K562 (cell line): ENCODE measurements at regions not wholly inside any gene's neighbourhood (a gene's known extent, or its start where the extent isn't known, plus 50 kb on each side); places are given as distances from the start of the nearest gene placed in this dataset.

Experiments used
- ATAC-seq: fragments of 200-7000 bp; cut with Tn5 transposase; 3 replicates; pipeline ENCODE4 v1.9.1; 2020; ENCODE audit warnings: moderate library complexity
- BruUV-seq: library from RNA; stranded (reverse); fragments of 400-500 nt; replicated peaks from 2 replicates; lab custom pipeline; 2021; lab: Mats Ljungman, UMichigan
- CTCF ChIA-PET: fragments of 300-600 bp; formaldehyde crosslinking; extraction: SDS; loops from one replicate; lab custom pipeline; 2021; ENCODE audit warnings: low intra/inter-chr PET ratio; lab: Yijun Ruan, JAX
- POLR2A ChIA-PET: fragments of 300-600, 350-650 bp; sonication (Branson Sonifier 250); formaldehyde crosslinking; extraction: SDS; loops from one replicate; lab custom pipeline; 2021; ENCODE audit warnings: antibody characterized with exemption, inconsistent platforms; lab: Yijun Ruan, JAX
- DNase-seq, 4 experiments: peaks; one replicate each; pipeline versions ENCODE4 v3.0.0 to v3.0.0-alpha.2; 2011 to 2018; ENCODE audit warnings: low spot score in 3 of 4, mixed read lengths in 3 of 4; ENCODE audit errors: extremely low read depth in 1 of 4
- FAIRE-seq: peaks from 2 replicates; lab custom pipeline; 2011; peaks lifted over from hg19 to GRCh38; lab: Jason Lieb, UNC
- H2AFZ ChIP-seq: 2 replicates; pipeline ENCODE4 v1.6.0; 2011; ENCODE audit warnings: low read depth, low read length, control low read depth, inconsistent platforms
- H3K27ac ChIP-seq: fragments of 200-600 bp; 3 replicates; pipeline ENCODE4 v1.8.0; 2011; ENCODE audit warnings: low read depth, mild to moderate bottlenecking, control low read depth, inconsistent platforms, low read length, moderate library complexity, mixed read lengths; ENCODE audit errors: extremely low read depth
- H3K27me3 ChIP-seq, 2 experiments: fragments of 300-600 bp in 1 of 2; 2 replicates in 1 of 2; 3 replicates in 1 of 2; pipeline versions ENCODE4 v1.6.0 to v1.8.0; 2011; ENCODE audit warnings: inconsistent platforms in 2 of 2, low read length in 2 of 2, mild to moderate bottlenecking in 1 of 2, mixed read lengths in 1 of 2, moderate library complexity in 1 of 2; ENCODE audit not compliant: control insufficient read depth in 2 of 2, insufficient read depth in 2 of 2
- H3K36me3 ChIP-seq: fragments of 300-600 bp; 3 replicates; pipeline ENCODE4 v1.8.0; 2011; ENCODE audit warnings: mild to moderate bottlenecking, low read length, inconsistent platforms; ENCODE audit not compliant: control insufficient read depth, insufficient read depth
- H3K4me1 ChIP-seq, 2 experiments: fragments of 200-600 bp in 1 of 2; replicated peaks in 1 of 2; 2 replicates in 1 of 2; 3 replicates in 1 of 2; pipeline versions ENCODE4 v1.5.1 to v1.8.0; 2011; ENCODE audit warnings: inconsistent platforms in 2 of 2, low read length in 2 of 2, mild to moderate bottlenecking in 1 of 2, mixed read lengths in 1 of 2, moderate library complexity in 1 of 2; ENCODE audit not compliant: control insufficient read depth in 2 of 2, insufficient read depth in 2 of 2
- H3K4me2 ChIP-seq: 2 replicates; pipeline ENCODE4 v1.6.1; 2011; ENCODE audit warnings: low read length, control low read depth, inconsistent platforms, mixed read lengths; ENCODE audit not compliant: insufficient read depth
- H3K4me3 ChIP-seq: fragments of 200-600 bp; sonication (generic), shearing (Covaris generic); 2 replicates; pipeline ENCODE4 v1.5.1; 2016; ENCODE audit warnings: control low read depth, inconsistent platforms
- H3K79me2 ChIP-seq: fragments of 200-600 bp; 3 replicates; pipeline ENCODE4 v1.8.0; 2011; ENCODE audit warnings: low read length, inconsistent platforms; ENCODE audit not compliant: control insufficient read depth, insufficient read depth
- H3K9ac ChIP-seq, 2 experiments: 2 replicates each; pipeline versions ENCODE4 v1.6.0 to v1.6.1; 2011; ENCODE audit warnings: low read depth in 2 of 2, low read length in 2 of 2, control low read depth in 1 of 2, inconsistent platforms in 1 of 2, mild to moderate bottlenecking in 1 of 2, mixed read lengths in 1 of 2; ENCODE audit not compliant: insufficient read depth in 1 of 2
- H3K9me1 ChIP-seq: one replicate; pipeline ENCODE4 v1.6.0; 2011; ENCODE audit warnings: inconsistent platforms, mild to moderate bottlenecking, low read length, moderate library complexity; ENCODE audit not compliant: control insufficient read depth, insufficient read depth
- H3K9me3 ChIP-seq: replicated peaks from 2 replicates; pipeline ENCODE4 v1.5.1; 2011; ENCODE audit warnings: low read depth, low read length, inconsistent platforms; ENCODE audit not compliant: control insufficient read depth, insufficient read depth
- H4K20me1 ChIP-seq: replicated peaks from 2 replicates; pipeline ENCODE4 v1.6.1; 2011; ENCODE audit warnings: low read length, inconsistent platforms, mixed read lengths; ENCODE audit not compliant: control insufficient read depth, insufficient read depth
- CHD4 ChIP-seq: fragments of 200-600 bp; sonication (generic); IDR thresholded peaks from 3 replicates; pipeline ENCODE4 v1.6.1; 2012; ENCODE audit warnings: low read depth, mild to moderate bottlenecking, mixed read lengths, low read length, inconsistent platforms; ENCODE audit not compliant: insufficient read depth, insufficient replicate concordance, poor library complexity, severe bottlenecking
- E2F3 ChIP-seq: fragments of 250-450 bp; sonication (Bioruptor Pico); IDR thresholded peaks from 2 replicates; pipeline ENCODE4 v1.4.0; 2020; ENCODE audit warnings: mild to moderate bottlenecking
- FOXA1 ChIP-seq: fragments of 450-650 bp; IDR thresholded peaks from 2 replicates; pipeline ENCODE4 v1.6.1; 2016; ENCODE audit warnings: mild to moderate bottlenecking, borderline replicate concordance
- GATAD2A ChIP-seq: fragments of 450-650 bp; IDR thresholded peaks from 2 replicates; pipeline ENCODE4 v1.6.1; 2017
- HMG20B ChIP-seq: fragments of 250-450 bp; sonication (Bioruptor Pico); IDR thresholded peaks from 2 replicates; pipeline ENCODE4 v1.5.0; 2021; ENCODE audit warnings: mild to moderate bottlenecking
- HNRNPL ChIP-seq: fragments of 200-400 bp; formaldehyde crosslinking; IDR thresholded peaks from 2 replicates; pipeline ENCODE4 v1.6.1; 2017; ENCODE audit warnings: low read depth, mild to moderate bottlenecking, low read length
- HNRNPUL1 ChIP-seq: fragments of 200-400 bp; formaldehyde crosslinking; IDR thresholded peaks from 2 replicates; pipeline ENCODE4 v1.6.1; 2017; ENCODE audit warnings: low read length
- MYBL2 ChIP-seq, 2 experiments: fragments of 450-650 bp in 1 of 2; sonication (generic) in 1 of 2; formaldehyde crosslinking in 1 of 2; IDR thresholded peaks; 2 replicates each; pipeline versions ENCODE4 v1.6.1 to v1.8.1; 2017 to 2022; ENCODE audit warnings: borderline replicate concordance in 1 of 2, inconsistent platforms in 1 of 2, low read depth in 1 of 2, mild to moderate bottlenecking in 1 of 2, missing genetic modification reagents in 1 of 2, moderate library complexity in 1 of 2
- ZNF584 ChIP-seq: fragments of 200-800 bp; sonication (Bioruptor generic); IDR thresholded peaks from 2 replicates; pipeline ENCODE4 v1.6.1; 2016; ENCODE audit warnings: low read depth, mild to moderate bottlenecking, missing genetic modification characterization, missing compliant biosample characterization
- in situ Hi-C: fragments of 300-500 bp; cut with MboI; formaldehyde crosslinking; loops from 4 replicates; pipeline ENCODE4 v1.15.0; 2018; ENCODE audit warnings: inconsistent platforms, mixed read lengths
- intact Hi-C: fragments of 100-400 bp; cut with micrococcal nuclease; formaldehyde crosslinking; loops from 2 replicates; pipeline ENCODE4 v1.14.2; 2022

DNA sequence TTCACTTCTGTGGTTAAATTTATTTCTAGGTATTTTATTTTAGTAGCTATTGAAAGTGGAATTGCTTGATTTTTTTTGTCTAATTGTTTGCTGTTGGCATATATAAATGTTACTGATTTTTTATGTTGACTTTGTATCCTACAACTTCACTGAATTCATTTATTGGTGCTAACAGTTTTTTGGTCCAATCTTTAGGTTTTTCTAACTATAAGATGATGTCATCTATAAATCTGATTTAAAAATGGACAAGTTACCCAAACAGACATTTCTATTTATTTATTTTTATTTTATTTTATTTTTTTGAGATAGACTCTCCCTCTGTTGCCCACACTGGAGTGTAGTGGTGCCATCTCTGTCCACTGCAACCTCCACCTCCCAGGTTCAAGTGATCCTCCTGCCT lies 162.3 kb downstream of the COX7C start:
- Histone ChIP-seq H3K27me3 (no peaks in the 10 kb centered on the region), H3K4me3 (no peak overlapping the region), H3K9me1 (no peaks in the 10 kb centered on the region), H3K4me1 (no peaks in the 10 kb centered on the region), H3K4me2 (no peak overlapping the region), H3K9me3 (no peaks in the 10 kb centered on the region), H3K9ac (no peak overlapping the region), H3K79me2 (no peaks in the 10 kb centered on the region), H4K20me1 (no peaks in the 10 kb centered on the region), H2AFZ (no peak overlapping the region), H3K36me3 (no peaks in the 10 kb centered on the region), H3K27ac (no peak overlapping the region)
- ATAC-seq (no peak), DNase-seq (no peak), FAIRE-seq (no peak)
- TF ChIP-seq CHD4 (no peak), HNRNPUL1 (no peak), HNRNPL (no peak), FOXA1 (no peak), GATAD2A (no peak), E2F3 (CRISPR knock-in tag) (no peak), HMG20B (no peak), ZNF584 (CRISPR knock-in tag) (no peak), MYBL2 (IDR thresholded peaks at IDR 0.05; ENCODE audit: low read depth) (no peak), MYBL2 (CRISPR knock-in tag; IDR thresholded peaks at IDR 0.05; ENCODE audit: borderline replicate concordance) (no peak)
- ChIA-PET CTCF (no interaction called here), POLR2A (no interaction called here)
- in situ Hi-C loops (no loop called here), intact Hi-C loops (no loop called here)
- no TSS peak for BruUV-seq
